HepG2 (cell line): ENCODE measurements at regions not wholly inside any gene's neighbourhood (a gene's known extent, or its start where the extent isn't known, plus 50 kb on each side); places are given as distances from the start of the nearest gene placed in this dataset.

Experiments
- ATAC-seq: fragments of 200-7000 bp; cut with Tn5 transposase; 3 replicates; pipeline ENCODE4 v1.9.1; 2020; ENCODE audit warnings: mild to moderate bottlenecking, moderate library complexity
- BruUV-seq: library from RNA; stranded (reverse); fragments of 400-500 nt; replicated peaks from 2 replicates; lab custom pipeline; 2021; lab: Mats Ljungman, UMichigan
- CTCF ChIA-PET: fragments of 300-600 bp; formaldehyde crosslinking; extraction: SDS; loops from one replicate; lab custom pipeline; 2021; ENCODE audit warnings: low total read pairs, inconsistent platforms, low intra/inter-chr PET ratio; lab: Yijun Ruan, JAX
- POLR2A ChIA-PET: fragments of 350-600 bp; sonication (Branson Sonifier 250); formaldehyde crosslinking; loops from one replicate; lab custom pipeline; 2020; ENCODE audit warnings: antibody characterized with exemption, inconsistent platforms; lab: Yijun Ruan, JAX
- DNase-seq: peaks from one replicate; pipeline ENCODE4 v3.0.0-alpha.2; 2015; ENCODE audit warnings: low spot score
- FAIRE-seq: peaks from 3 replicates; lab custom pipeline; 2011; peaks lifted over from hg19 to GRCh38; lab: Jason Lieb, UNC
- H2AFZ ChIP-seq: one replicate; pipeline ENCODE4 v1.6.1; 2011; ENCODE audit warnings: low read length, inconsistent platforms
- H3K27ac ChIP-seq: fragments of 300-600 bp; 3 replicates; pipeline ENCODE4 v1.8.0; 2011; ENCODE audit warnings: mixed run types, mild to moderate bottlenecking, mixed read lengths, low read length, inconsistent platforms; ENCODE audit not compliant: insufficient read depth; ENCODE audit errors: extremely low read length
- H3K27me3 ChIP-seq, 2 experiments: fragments of 200-600 bp in 1 of 2; 2 replicates in 1 of 2; 3 replicates in 1 of 2; pipeline versions ENCODE4 v1.6.0 to v1.8.0; 2011; ENCODE audit warnings: low read length in 2 of 2, mild to moderate bottlenecking in 2 of 2, moderate library complexity in 2 of 2, inconsistent platforms in 1 of 2; ENCODE audit not compliant: insufficient read depth in 2 of 2, control insufficient read depth in 1 of 2
- H3K36me3 ChIP-seq, 2 experiments: fragments of 200-600 bp in 1 of 2; replicated peaks in 1 of 2; 2 replicates in 1 of 2; 3 replicates in 1 of 2; pipeline versions ENCODE4 v1.5.1 to v1.8.0; 2011; ENCODE audit warnings: low read length in 2 of 2, inconsistent platforms in 1 of 2; ENCODE audit not compliant: insufficient read depth in 2 of 2, control insufficient read depth in 1 of 2
- H3K4me1 ChIP-seq: 2 replicates; pipeline ENCODE4 v1.5.1; 2012; ENCODE audit warnings: low read length, inconsistent platforms; ENCODE audit not compliant: insufficient read depth
- H3K4me2 ChIP-seq: 2 replicates; pipeline ENCODE4 v1.6.0; 2011; ENCODE audit warnings: low read depth, low read length, inconsistent platforms
- H3K4me3 ChIP-seq, 3 experiments: fragments of 200-600 bp in 1 of 3; sonication (generic), shearing (Covaris generic) in 1 of 3; replicated peaks in 1 of 3; 2 replicates each; pipeline ENCODE4 v1.5.1; 2011 to 2016; ENCODE audit warnings: low read length in 3 of 3, inconsistent platforms in 2 of 3, low read depth in 2 of 3, mild to moderate bottlenecking in 2 of 3, control low read depth in 1 of 3, mixed read lengths in 1 of 3; ENCODE audit not compliant: insufficient read depth in 1 of 3
- H3K79me2 ChIP-seq: one replicate; pipeline ENCODE4 v1.6.1; 2011; ENCODE audit warnings: low read length, inconsistent platforms; ENCODE audit not compliant: insufficient read depth
- H3K9ac ChIP-seq: 2 replicates; pipeline ENCODE4 v1.6.0; 2011; ENCODE audit warnings: mild to moderate bottlenecking, low read depth, low read length, inconsistent platforms; ENCODE audit not compliant: insufficient read depth
- H3K9me3 ChIP-seq: 2 replicates; pipeline ENCODE4 v1.5.1; 2012; ENCODE audit warnings: mild to moderate bottlenecking, low read length
- H4K20me1 ChIP-seq: 2 replicates; pipeline ENCODE4 v1.6.0; 2011; ENCODE audit warnings: inconsistent platforms, mild to moderate bottlenecking, low read length, moderate library complexity; ENCODE audit not compliant: insufficient read depth
- DRAP1 ChIP-seq: IDR thresholded peaks from 2 replicates; pipeline ENCODE4 v1.6.1; 2016; ENCODE audit warnings: missing genetic modification reagents, missing compliant biosample characterization
- GZF1 ChIP-seq: sonication (generic); formaldehyde crosslinking; IDR thresholded peaks from 2 replicates; pipeline ENCODE4 v1.5.1; 2020; ENCODE audit warnings: mild to moderate bottlenecking, missing genetic modification reagents
- HMG20B ChIP-seq: conservative IDR thresholded peaks from 2 replicates; pipeline ENCODE4 v1.6.1; 2016; ENCODE audit warnings: missing genetic modification reagents, missing compliant biosample characterization
- HNRNPL ChIP-seq: fragments of 200-400 bp; formaldehyde crosslinking; IDR thresholded peaks from 2 replicates; pipeline ENCODE4 v1.6.1; 2017; ENCODE audit warnings: mild to moderate bottlenecking, low read depth, low read length
- KDM1A ChIP-seq: IDR thresholded peaks from 2 replicates; pipeline ENCODE4 v1.6.1; 2016; ENCODE audit warnings: missing compliant biosample characterization
- KLF16 ChIP-seq, 2 experiments: sonication (generic) in 1 of 2; formaldehyde crosslinking in 1 of 2; IDR thresholded peaks; 2 replicates each; pipeline versions ENCODE4 v1.6.1 to v1.8.0; 2016 to 2023; ENCODE audit warnings: missing genetic modification reagents in 2 of 2, missing compliant biosample characterization in 1 of 2
- PCBP1 ChIP-seq: fragments of 200-400 bp; formaldehyde crosslinking; IDR thresholded peaks from 2 replicates; pipeline ENCODE4 v1.6.1; 2017; ENCODE audit warnings: mild to moderate bottlenecking, low read depth, low read length, borderline replicate concordance
- SIX1 ChIP-seq: sonication (generic); formaldehyde crosslinking; IDR thresholded peaks from 2 replicates; pipeline ENCODE4 v1.4.0; 2020; ENCODE audit warnings: missing genetic modification reagents, borderline replicate concordance
- SRSF1 ChIP-seq: fragments of 200-400 bp; formaldehyde crosslinking; optimal IDR thresholded peaks from 2 replicates; pipeline ENCODE3; 2017; ENCODE audit warnings: mild to moderate bottlenecking, low read depth, low read length, moderate library complexity
- THYN1 ChIP-seq: sonication (generic); formaldehyde crosslinking; IDR thresholded peaks from 2 replicates; pipeline ENCODE4 v1.8.1; 2023; ENCODE audit warnings: low read depth, mild to moderate bottlenecking, moderate library complexity, missing genetic modification reagents, borderline replicate concordance
- U2AF1 ChIP-seq: fragments of 200-400 bp; formaldehyde crosslinking; optimal IDR thresholded peaks from 2 replicates; pipeline ENCODE3; 2017; ENCODE audit warnings: mild to moderate bottlenecking, low read depth, low read length
- ZNF468 ChIP-seq: sonication (generic); formaldehyde crosslinking; IDR thresholded peaks from 2 replicates; pipeline ENCODE4 v1.8.0; 2022; ENCODE audit warnings: mild to moderate bottlenecking, moderate library complexity, missing genetic modification reagents
- ZNF616 ChIP-seq: sonication (generic); formaldehyde crosslinking; IDR thresholded peaks from 2 replicates; pipeline ENCODE4 v1.5.0; 2020; ENCODE audit warnings: low read depth, mild to moderate bottlenecking, missing genetic modification reagents
- WGBS: methylation state at CpG from one replicate; pipeline ENCODE4 v1.1.6; 2017; ENCODE audit warnings: low lambda C conversion rate; 5-methylcytosine and 5-hydroxymethylcytosine counted together
- in situ Hi-C: cut with HindIII; loops from 2 replicates; pipeline ENCODE4 v1.10.0; 2017; ENCODE audit warnings: low pct_unique_long_range_greater_than_20kb; ENCODE audit not compliant: extremely low pct_ligation_motif_present
- intact Hi-C: fragments of 100-400 bp; cut with micrococcal nuclease; formaldehyde crosslinking; loops from one replicate; pipeline ENCODE4 v1.10.0; 2022; ENCODE audit not compliant: unreplicated experiment
- TF ChIP-seq, protein P1 (sequence below): sonication (generic); formaldehyde crosslinking; IDR thresholded peaks from 2 replicates; pipeline ENCODE4 v1.5.1; 2020; ENCODE audit warnings: mild to moderate bottlenecking, missing genetic modification reagents, moderate library complexity

DNA sequence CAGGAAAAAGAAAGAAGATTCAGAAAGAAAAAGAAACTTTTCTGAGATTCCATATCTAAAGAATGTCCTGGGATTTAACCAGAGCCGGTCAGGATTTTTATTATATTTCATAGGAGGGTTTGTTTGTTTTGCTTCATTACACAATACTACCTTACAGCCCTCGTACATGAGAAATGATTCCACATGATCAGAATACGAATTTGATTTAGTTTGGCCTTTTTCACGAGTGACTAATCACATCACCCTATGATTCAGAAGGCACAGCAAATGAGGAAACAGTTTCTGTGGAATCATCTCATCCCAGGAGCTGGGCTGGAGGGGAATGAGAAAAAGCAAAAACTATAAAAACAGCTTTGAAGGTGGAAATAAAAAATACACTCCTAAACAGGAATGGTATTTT, 54.7 kb upstream of the VWC2 start:
- H3K36me3 ChIP-seq, result no peaks in the 10 kb centered on the region
- in situ Hi-C loops (no loop called here), intact Hi-C loops (no loop called here)
- H3K27me3 ChIP-seq, result no peaks in the 10 kb centered on the region
- POLR2A ChIA-PET, result no interaction called here
- H3K9ac ChIP-seq, result no peak overlapping the region
- CTCF ChIA-PET, result no interaction called here
- no TSS peak for BruUV-seq
- H3K79me2 ChIP-seq, result no peaks in the 10 kb centered on the region
- TF ChIP-seq ZNF616 (CRISPR knock-in tag), result no peak
- TF ChIP-seq U2AF1, result no peak
- TF ChIP-seq HMG20B, result no peak
- TF ChIP-seq SRSF1, result no peak
- TF ChIP-seq KLF16 (CRISPR knock-in tag; IDR thresholded peaks at IDR 0.05), result no peak
- TF ChIP-seq GZF1 (CRISPR knock-in tag), result no peak
- no peak for TF ChIP-seq ZNF468
- TF ChIP-seq HNRNPL, result no peak
- no peak for TF ChIP-seq KDM1A (CRISPR knock-in tag)
- TF ChIP-seq DRAP1 (CRISPR knock-in tag), result no peak
- no peak for TF ChIP-seq THYN1 (CRISPR knock-in tag)
- TF ChIP-seq, protein P1, sequence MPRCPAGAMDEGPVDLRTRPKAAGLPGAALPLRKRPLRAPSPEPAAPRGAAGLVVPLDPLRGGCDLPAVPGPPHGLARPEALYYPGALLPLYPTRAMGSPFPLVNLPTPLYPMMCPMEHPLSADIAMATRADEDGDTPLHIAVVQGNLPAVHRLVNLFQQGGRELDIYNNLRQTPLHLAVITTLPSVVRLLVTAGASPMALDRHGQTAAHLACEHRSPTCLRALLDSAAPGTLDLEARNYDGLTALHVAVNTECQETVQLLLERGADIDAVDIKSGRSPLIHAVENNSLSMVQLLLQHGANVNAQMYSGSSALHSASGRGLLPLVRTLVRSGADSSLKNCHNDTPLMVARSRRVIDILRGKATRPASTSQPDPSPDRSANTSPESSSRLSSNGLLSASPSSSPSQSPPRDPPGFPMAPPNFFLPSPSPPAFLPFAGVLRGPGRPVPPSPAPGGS (CRISPR knock-in tag), result no peak
- no peak for TF ChIP-seq SIX1 (CRISPR knock-in tag)
- no peak for TF ChIP-seq PCBP1
- TF ChIP-seq, all 625 proteins: peak for 0
- WGBS, result under 1% methylated on average over 4 of the region's 4 CpGs
- ATAC-seq (no peak), DNase-seq (no peak), FAIRE-seq (no peak)
- no peak overlapping the region for H3K4me2 ChIP-seq
- no peak overlapping the region for H2AFZ ChIP-seq
- H4K20me1 ChIP-seq, result no peaks in the 10 kb centered on the region
- H3K4me3 ChIP-seq, result no peak overlapping the region
- no peak overlapping the region for H3K27ac ChIP-seq
- H3K9me3 ChIP-seq, result peaks cover 16% of the 10 kb centered on the region; the same call in 1 of the 2 replicates
- no peaks in the 10 kb centered on the region for H3K4me1 ChIP-seq
